GM06990 (cell line): ENCODE measurements at regions not wholly inside any gene's neighbourhood (a gene's known extent, or its start where the extent isn't known, plus 50 kb on each side); places are given as distances from the start of the nearest gene placed in this dataset.

Experiments
- DNase-seq: peaks from one replicate; pipeline ENCODE4 v3.0.0-alpha.2; 2011; ENCODE audit not compliant: insufficient read length; ENCODE audit errors: extremely low read depth
- H3K27me3 ChIP-seq: replicated peaks from 2 replicates; pipeline ENCODE4 v1.6.0; 2011; ENCODE audit warnings: low read length; ENCODE audit not compliant: control insufficient read depth, insufficient read depth
- H3K36me3 ChIP-seq: 2 replicates; pipeline ENCODE4 v1.5.1; 2011; ENCODE audit warnings: low read length; ENCODE audit not compliant: control insufficient read depth, insufficient read depth
- H3K4me3 ChIP-seq: replicated peaks from 2 replicates; pipeline ENCODE4 v1.5.1; 2011; ENCODE audit warnings: low read depth, mild to moderate bottlenecking, control low read depth, low read length
- CTCF ChIP-seq: IDR thresholded peaks from 2 replicates; pipeline ENCODE4 v1.5.1; 2011; ENCODE audit warnings: low read length, control low read depth, mild to moderate bottlenecking, inconsistent platforms; ENCODE audit not compliant: insufficient read depth, poor library complexity, severe bottlenecking

- H3K4me3 ChIP-seq: no peak overlapping the region
- no peak for TF ChIP-seq CTCF
- DNase-seq: no peak
- no peaks in the 10 kb centered on the region for H3K36me3 ChIP-seq
- no peaks in the 10 kb centered on the region for H3K27me3 ChIP-seq
These were observed 436.8 kb upstream of the IGFBP3 start for GRCh38 chr7:46357851-46358250.

GRCh38 chr7:46357290-46357689 is 436.2 kb upstream of the IGFBP3 start:
- H3K27me3 ChIP-seq: no peaks in the 10 kb centered on the region
- no peak for TF ChIP-seq CTCF
- no peak for DNase-seq
- no peak overlapping the region for H3K4me3 ChIP-seq
- no peaks in the 10 kb centered on the region for H3K36me3 ChIP-seq

- Histone ChIP-seq H3K4me3 (no peak overlapping the region), H3K27me3 (no peaks in the 10 kb centered on the region), H3K36me3 (no peaks in the 10 kb centered on the region)
- no peak for TF ChIP-seq CTCF
- DNase-seq: no peak
These were observed 435.3 kb upstream of the IGFBP3 start for GRCh38 chr7:46356371-46356770.

- H3K36me3 ChIP-seq: no peaks in the 10 kb centered on the region
- H3K27me3 ChIP-seq: no peaks in the 10 kb centered on the region
- DNase-seq: no peak
- no peak overlapping the region for H3K4me3 ChIP-seq
- no peak for TF ChIP-seq CTCF
These were observed 434.3 kb upstream of the IGFBP3 start for GRCh38 chr7:46355331-46355730.

GRCh38 chr7:46352004-46352954 is 431.2 kb upstream of the IGFBP3 start:
- DNase-seq: peak; percentile 26
- Histone ChIP-seq H3K36me3 (no peaks in the 10 kb centered on the region), H3K27me3 (no peaks in the 10 kb centered on the region), H3K4me3 (no peak overlapping the region)
- TF ChIP-seq CTCF: peak; percentile 64
